Fibroblast of peridontal ligament (primary cell): ENCODE measurements at regions not wholly inside any gene's neighbourhood (a gene's known extent, or its start where the extent isn't known, plus 50 kb on each side); places are given as distances from the start of the nearest gene placed in this dataset.
"Not testable (repeated sequence)": the region's sequence is repeated elsewhere in the genome, so short reads cannot be mapped to it uniquely, and the experiment has no call there.

Experiments
- DNase-seq: peaks from one replicate; pipeline ENCODE4 v3.0.0-alpha.2; 2010; ENCODE audit errors: extremely low read depth

DNA sequence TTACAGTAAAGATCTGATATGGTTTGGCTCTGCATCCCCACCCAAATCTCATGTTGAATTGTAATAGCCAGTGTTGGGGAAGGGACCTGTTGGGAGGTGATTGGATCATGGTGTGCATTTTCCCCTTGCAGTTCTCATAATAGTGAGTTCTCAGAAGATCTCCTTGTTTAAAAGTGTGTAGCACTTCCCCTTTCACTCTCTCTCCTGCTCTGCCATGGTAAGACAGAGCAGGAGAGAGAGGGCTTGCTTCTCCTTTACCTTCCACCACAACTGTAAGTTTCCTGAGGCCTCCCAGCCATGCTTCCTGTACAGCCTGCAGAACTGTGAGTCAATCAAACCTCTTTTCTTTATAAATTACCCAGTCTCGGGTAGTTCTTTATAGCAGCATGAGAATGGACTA is 1530.9 kb upstream of the C9orf72 start:
- not testable (repeated sequence) for DNase-seq

GRCh38 chr9:29118555-29118954 is 1545.3 kb upstream of the C9orf72 start:
- no peak for DNase-seq

- no peak for DNase-seq
These were observed 1553.5 kb upstream of the C9orf72 start for GRCh38 chr9:29126783-29127182.

- DNase-seq: no peak
These were observed 1556.5 kb upstream of the C9orf72 start for GRCh38 chr9:29129763-29130162.

DNA sequence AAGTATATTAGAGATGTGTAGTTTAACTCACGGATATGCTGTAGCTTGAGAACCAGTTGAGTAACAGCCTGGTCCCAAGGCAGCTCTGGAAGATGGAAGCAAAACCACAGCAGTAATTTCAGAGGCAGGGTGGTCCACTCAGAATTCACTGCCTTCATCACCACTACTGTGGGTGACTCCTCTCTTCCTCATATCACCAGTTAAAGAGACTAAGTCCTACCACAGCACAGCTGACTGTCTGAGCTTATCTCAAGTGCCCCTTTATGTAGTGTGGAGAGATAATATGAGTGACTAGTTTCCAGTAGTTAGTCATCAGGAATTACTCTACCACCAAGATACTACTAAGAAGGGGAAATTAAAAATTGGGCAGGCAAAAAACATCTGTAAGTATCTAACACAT is 1571.2 kb upstream of the C9orf72 start:
- no peak for DNase-seq

DNA sequence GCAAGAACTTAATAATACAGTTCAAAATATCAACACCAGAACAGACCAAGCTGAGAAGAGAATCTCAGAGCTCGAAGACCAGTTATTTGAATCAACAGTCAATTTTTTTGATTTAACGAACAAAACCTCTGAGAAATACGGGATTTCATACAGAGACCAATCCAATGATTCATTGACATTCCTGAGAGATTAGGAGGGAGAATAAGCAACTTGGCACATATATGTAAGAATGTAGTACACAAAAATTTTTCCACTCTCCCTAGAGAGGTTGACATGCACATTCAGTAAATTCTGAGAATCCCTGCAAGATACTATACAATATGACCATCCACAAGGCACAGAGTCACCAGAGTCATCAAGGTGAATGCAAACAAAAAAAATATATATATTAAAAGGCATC is 1577.3 kb upstream of the C9orf72 start:
- DNase-seq: peak; percentile 1

GRCh38 chr9:29160763-29161353 is 1587.6 kb upstream of the C9orf72 start:
- no peak for DNase-seq

- no peak for DNase-seq
These were observed 1600.9 kb upstream of the C9orf72 start for GRCh38 chr9:29174136-29174535.

- no peak for DNase-seq
These were observed 1603.0 kb upstream of the C9orf72 start for GRCh38 chr9:29176231-29176630.

GRCh38 chr9:29176786-29177185 is 1603.5 kb upstream of the C9orf72 start:
- no peak for DNase-seq

DNA sequence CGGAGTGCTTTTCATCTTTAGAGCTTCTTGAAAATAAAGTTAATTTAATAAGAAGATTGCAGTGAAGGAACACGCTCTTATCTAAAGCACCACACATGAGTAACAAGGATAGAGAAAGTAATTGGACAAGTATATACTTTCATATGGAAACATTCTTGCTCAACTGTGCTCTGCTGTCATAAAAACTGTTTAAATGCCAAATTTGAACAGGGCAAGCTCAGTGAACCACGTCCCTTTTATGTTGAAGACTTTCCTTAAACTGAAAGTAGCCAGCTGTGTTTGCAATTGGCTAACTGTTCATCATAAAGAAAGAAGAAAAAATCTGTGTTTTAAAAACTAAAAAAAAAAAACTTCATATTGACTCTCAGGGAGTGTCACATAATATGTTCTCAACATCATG is 1610.7 kb upstream of the C9orf72 start:
- DNase-seq: no peak

GRCh38 chr9:29188771-29189170 is 1615.5 kb upstream of the C9orf72 start:
- not testable (repeated sequence) for DNase-seq

- not testable (repeated sequence) for DNase-seq
These were observed 1615.9 kb upstream of the C9orf72 start for GRCh38 chr9:29189221-29189620.

GRCh38 chr9:29198861-29199260 is 1625.6 kb upstream of the C9orf72 start:
- DNase-seq: no peak

- no peak for DNase-seq
These were observed 1626.7 kb upstream of the C9orf72 start for GRCh38 chr9:29199975-29200374.

DNA sequence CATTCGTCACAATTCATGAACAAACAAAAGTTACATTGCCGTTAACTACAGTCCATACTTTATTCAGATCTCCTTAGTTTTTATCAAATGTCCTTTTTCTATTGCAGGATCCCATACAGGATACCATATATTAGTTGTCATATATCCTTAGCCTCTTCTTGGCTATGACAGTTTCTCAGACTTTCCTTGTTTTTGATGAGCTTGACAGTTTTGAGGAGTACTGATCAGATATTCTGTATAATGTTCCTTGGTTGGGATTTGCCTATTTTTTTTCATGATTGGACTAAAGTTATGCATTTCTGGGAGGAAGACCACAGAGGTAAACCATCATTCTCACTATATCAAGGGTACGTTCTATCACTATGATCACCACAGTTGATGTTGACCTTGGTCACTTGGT is 1627.4 kb upstream of the C9orf72 start:
- DNase-seq: no peak

GRCh38 chr9:29203244-29203930 is 1630.1 kb upstream of the C9orf72 start:
- no peak for DNase-seq

GRCh38 chr9:29208670-29209069 is 1635.4 kb upstream of the C9orf72 start:
- no peak for DNase-seq

GRCh38 chr9:29209748-29210291 is 1636.5 kb upstream of the C9orf72 start:
- DNase-seq: no peak

- no peak for DNase-seq
These were observed 1637.8 kb upstream of the C9orf72 start for GRCh38 chr9:29211003-29211579.

- no peak for DNase-seq
These were observed 1638.5 kb upstream of the C9orf72 start for GRCh38 chr9:29211580-29212396.
